ENCODE measurements at regions not wholly inside any gene's neighbourhood (a gene's known extent, or its start where the extent isn't known, plus 50 kb on each side); places are given as distances from the start of the nearest gene placed in this dataset.

GRCh38 chr17:77428020-77428748, 287.4 kb downstream of the SEC14L1 start:
- Histone ChIP-seq H3K27ac (ENCODE audit: low read depth, low read length) (peak overlapping the region; percentile 74), H3K36me3 (ENCODE audit: insufficient read depth, low read length) (peaks cover 10% of the 10 kb centered on the region), H3K4me3 (ENCODE audit: insufficient read depth, low read length) (no peak overlapping the region), H4K20me1 (ENCODE audit: insufficient read depth, low read length) (peaks cover 73% of the 10 kb centered on the region), H3K9me3 (ENCODE audit: low read depth, low read length) (no peaks in the 10 kb centered on the region), H3K27me3 (ENCODE audit: insufficient read depth, low read length) (no peaks in the 10 kb centered on the region), H3K4me2 (ENCODE audit: insufficient read depth, low read length) (peak overlapping the region; percentile 33), H3K79me2 (ENCODE audit: insufficient read depth, low read length) (peaks cover 93% of the 10 kb centered on the region), H3K4me1 (ENCODE audit: insufficient read depth, low read length) (peaks cover 77% of the 10 kb centered on the region), H2AFZ (ENCODE audit: low read length) (no peak overlapping the region)
- DNase-seq (ENCODE audit: insufficient read length, low spot score, missing footprints) = no peak
- no peak for TF ChIP-seq CTCF (IDR thresholded peaks at IDR 0.05; ENCODE audit: extremely low read depth, low read depth, low read length)

GRCh38 chr17:77428749-77429368, 288.1 kb downstream of the SEC14L1 start:
- Histone ChIP-seq H2AFZ (ENCODE audit: low read length) (no peak overlapping the region), H4K20me1 (ENCODE audit: insufficient read depth, low read length) (peaks cover 73% of the 10 kb centered on the region), H3K4me1 (ENCODE audit: insufficient read depth, low read length) (peaks cover 77% of the 10 kb centered on the region), H3K36me3 (ENCODE audit: insufficient read depth, low read length) (peaks cover 10% of the 10 kb centered on the region), H3K9me3 (ENCODE audit: low read depth, low read length) (no peaks in the 10 kb centered on the region), H3K4me2 (ENCODE audit: insufficient read depth, low read length) (no peak overlapping the region), H3K4me3 (ENCODE audit: insufficient read depth, low read length) (no peak overlapping the region), H3K27me3 (ENCODE audit: insufficient read depth, low read length) (no peaks in the 10 kb centered on the region), H3K79me2 (ENCODE audit: insufficient read depth, low read length) (peaks cover 94% of the 10 kb centered on the region), H3K27ac (ENCODE audit: low read depth, low read length) (peak overlapping the region; percentile 74)
- TF ChIP-seq CTCF (IDR thresholded peaks at IDR 0.05; ENCODE audit: extremely low read depth, low read depth, low read length) = no peak
- DNase-seq (ENCODE audit: insufficient read length, low spot score, missing footprints) = no peak

GRCh38 chr17:77429369-77429968, 288.7 kb downstream of the SEC14L1 start:
- Histone ChIP-seq H3K4me2 (ENCODE audit: insufficient read depth, low read length) (peak overlapping the region; percentile 28), H2AFZ (ENCODE audit: low read length) (no peak overlapping the region), H3K9me3 (ENCODE audit: low read depth, low read length) (no peaks in the 10 kb centered on the region), H3K27ac (ENCODE audit: low read depth, low read length) (peak overlapping the region; percentile 65), H3K79me2 (ENCODE audit: insufficient read depth, low read length) (peaks cover 94% of the 10 kb centered on the region), H3K4me1 (ENCODE audit: insufficient read depth, low read length) (peaks cover 75% of the 10 kb centered on the region), H3K4me3 (ENCODE audit: insufficient read depth, low read length) (no peak overlapping the region), H4K20me1 (ENCODE audit: insufficient read depth, low read length) (peaks cover 73% of the 10 kb centered on the region), H3K36me3 (ENCODE audit: insufficient read depth, low read length) (peaks cover 10% of the 10 kb centered on the region), H3K27me3 (ENCODE audit: insufficient read depth, low read length) (no peaks in the 10 kb centered on the region)
- DNase-seq (ENCODE audit: insufficient read length, low spot score, missing footprints) = no peak
- TF ChIP-seq CTCF (IDR thresholded peaks at IDR 0.05; ENCODE audit: extremely low read depth, low read depth, low read length) = no peak
